ENCODE measurements at regions not wholly inside any gene's neighbourhood (a gene's known extent, or its start where the extent isn't known, plus 50 kb on each side); places are given as distances from the start of the nearest gene placed in this dataset.
"Not testable (repeated sequence)": the region's sequence is repeated elsewhere in the genome, so short reads cannot be mapped to it uniquely, and the experiment has no call there.

- Histone ChIP-seq H3K27ac (ENCODE audit: low read depth, low read length) (no peak overlapping the region), H3K36me3 (ENCODE audit: insufficient read depth, low read length) (no peaks in the 10 kb centered on the region), H3K9ac (ENCODE audit: low read length) (no peak overlapping the region), H3K27me3 (ENCODE audit: control insufficient read depth in 1 of 2, insufficient read depth in 2 of 2, low read length in 2 of 2) (no peaks in the 10 kb centered on the region), H3K4me3 (ENCODE audit: low read depth in 1 of 2, low read length in 2 of 2) (no peak overlapping the region), H3K9me3 (ENCODE audit: low read length) (no peaks in the 10 kb centered on the region), H3K4me1 (ENCODE audit: insufficient read depth, low read length) (peaks cover 46% of the 10 kb centered on the region)
Observed at GRCh38 chr20:1815502-1816085, 79.6 kb upstream of the SIRPA start.

- H3K4me1 ChIP-seq (ENCODE audit: insufficient read depth, low read length): peaks cover 46% of the 10 kb centered on the region
- H3K27me3 ChIP-seq (ENCODE audit: control insufficient read depth in 1 of 2, insufficient read depth in 2 of 2, low read length in 2 of 2); H3K9me3 ChIP-seq (ENCODE audit: low read length); H3K36me3 ChIP-seq (ENCODE audit: insufficient read depth, low read length); H3K27ac ChIP-seq (ENCODE audit: low read depth, low read length); H3K9ac ChIP-seq (ENCODE audit: low read length); H3K4me3 ChIP-seq (ENCODE audit: low read depth in 1 of 2, low read length in 2 of 2): not testable (repeated sequence)
Observed at GRCh38 chr20:1814861-1815260, 80.3 kb upstream of the SIRPA start.

GRCh38 chr20:1813674-1814635, 81.3 kb upstream of the SIRPA start:
- H3K27me3 ChIP-seq (ENCODE audit: control insufficient read depth in 1 of 2, insufficient read depth in 2 of 2, low read length in 2 of 2): no peaks in the 10 kb centered on the region
- H3K27ac ChIP-seq (ENCODE audit: low read depth, low read length): no peak overlapping the region
- no peaks in the 10 kb centered on the region for H3K36me3 ChIP-seq (ENCODE audit: insufficient read depth, low read length)
- H3K9me3 ChIP-seq (ENCODE audit: low read length): no peaks in the 10 kb centered on the region
- H3K4me1 ChIP-seq (ENCODE audit: insufficient read depth, low read length): peaks cover 46% of the 10 kb centered on the region
- H3K4me3 ChIP-seq (ENCODE audit: low read depth in 1 of 2, low read length in 2 of 2): no peak overlapping the region
- no peak overlapping the region for H3K9ac ChIP-seq (ENCODE audit: low read length)

- no peak overlapping the region for H3K27ac ChIP-seq (ENCODE audit: low read depth, low read length)
- H3K27me3 ChIP-seq (ENCODE audit: control insufficient read depth in 1 of 2, insufficient read depth in 2 of 2, low read length in 2 of 2): no peaks in the 10 kb centered on the region
- no peak overlapping the region for H3K4me3 ChIP-seq (ENCODE audit: low read depth in 1 of 2, low read length in 2 of 2)
- H3K9ac ChIP-seq (ENCODE audit: low read length): no peak overlapping the region
- peaks cover 46% of the 10 kb centered on the region for H3K4me1 ChIP-seq (ENCODE audit: insufficient read depth, low read length)
- no peaks in the 10 kb centered on the region for H3K36me3 ChIP-seq (ENCODE audit: insufficient read depth, low read length)
- H3K9me3 ChIP-seq (ENCODE audit: low read length): no peaks in the 10 kb centered on the region
Observed at GRCh38 chr20:1813101-1813529, 82.1 kb upstream of the SIRPA start.

- Histone ChIP-seq H3K4me1 (ENCODE audit: insufficient read depth, low read length) (peaks cover 37% of the 10 kb centered on the region), H3K9ac (ENCODE audit: low read length) (no peak overlapping the region), H3K4me3 (ENCODE audit: low read depth in 1 of 2, low read length in 2 of 2) (no peak overlapping the region)
Observed at GRCh38 chr20:1811621-1812498, 83.3 kb upstream of the SIRPA start.

GRCh38 chr20:1810926-1811620, 84.1 kb upstream of the SIRPA start:
- Histone ChIP-seq H3K27me3 (ENCODE audit: control insufficient read depth in 1 of 2, insufficient read depth in 2 of 2, low read length in 2 of 2) (no peaks in the 10 kb centered on the region), H3K36me3 (ENCODE audit: insufficient read depth, low read length) (no peaks in the 10 kb centered on the region), H3K4me1 (ENCODE audit: insufficient read depth, low read length) (peaks cover 29% of the 10 kb centered on the region), H3K9me3 (ENCODE audit: low read length) (no peaks in the 10 kb centered on the region), H3K27ac (ENCODE audit: low read depth, low read length) (no peak overlapping the region), H3K9ac (ENCODE audit: low read length) (no peak overlapping the region), H3K4me3 (ENCODE audit: low read depth in 1 of 2, low read length in 2 of 2) (no peak overlapping the region)

More at GRCh38 chr20:1811621-1812498, 83.3 kb upstream of the SIRPA start:
- no peaks in the 10 kb centered on the region for H3K36me3 ChIP-seq (ENCODE audit: insufficient read depth, low read length)
- H3K9me3 ChIP-seq (ENCODE audit: low read length): no peaks in the 10 kb centered on the region
- no peaks in the 10 kb centered on the region for H3K27me3 ChIP-seq (ENCODE audit: control insufficient read depth in 1 of 2, insufficient read depth in 2 of 2, low read length in 2 of 2)
- no peak overlapping the region for H3K27ac ChIP-seq (ENCODE audit: low read depth, low read length)

- no peaks in the 10 kb centered on the region for H3K27me3 ChIP-seq (ENCODE audit: control insufficient read depth in 1 of 2, insufficient read depth in 2 of 2, low read length in 2 of 2)
- no peak overlapping the region for H3K9ac ChIP-seq (ENCODE audit: low read length)
- no peaks in the 10 kb centered on the region for H3K9me3 ChIP-seq (ENCODE audit: low read length)
- H3K4me1 ChIP-seq (ENCODE audit: insufficient read depth, low read length): peaks cover 24% of the 10 kb centered on the region
- no peaks in the 10 kb centered on the region for H3K36me3 ChIP-seq (ENCODE audit: insufficient read depth, low read length)
- no peak overlapping the region for H3K27ac ChIP-seq (ENCODE audit: low read depth, low read length)
- no peak overlapping the region for H3K4me3 ChIP-seq (ENCODE audit: low read depth in 1 of 2, low read length in 2 of 2)
Observed at GRCh38 chr20:1810572-1810925, 84.7 kb upstream of the SIRPA start.

- Histone ChIP-seq H3K4me1 (ENCODE audit: insufficient read depth, low read length) (peaks cover 22% of the 10 kb centered on the region), H3K27ac (ENCODE audit: low read depth, low read length) (no peak overlapping the region), H3K9ac (ENCODE audit: low read length) (no peak overlapping the region)
Observed at GRCh38 chr20:1809611-1810510, 85.3 kb upstream of the SIRPA start.

GRCh38 chr20:1809131-1809572, 86.1 kb upstream of the SIRPA start:
- H3K4me3 ChIP-seq (ENCODE audit: low read depth in 1 of 2, low read length in 2 of 2): no peak overlapping the region
- no peak overlapping the region for H3K27ac ChIP-seq (ENCODE audit: low read depth, low read length)
- H3K27me3 ChIP-seq (ENCODE audit: control insufficient read depth in 1 of 2, insufficient read depth in 2 of 2, low read length in 2 of 2): no peaks in the 10 kb centered on the region
- no peaks in the 10 kb centered on the region for H3K36me3 ChIP-seq (ENCODE audit: insufficient read depth, low read length)
- H3K9ac ChIP-seq (ENCODE audit: low read length): no peak overlapping the region
- H3K4me1 ChIP-seq (ENCODE audit: insufficient read depth, low read length): peaks cover 22% of the 10 kb centered on the region
- no peaks in the 10 kb centered on the region for H3K9me3 ChIP-seq (ENCODE audit: low read length)

More at GRCh38 chr20:1809611-1810510, 85.3 kb upstream of the SIRPA start:
- no peaks in the 10 kb centered on the region for H3K36me3 ChIP-seq (ENCODE audit: insufficient read depth, low read length)
- H3K4me3 ChIP-seq (ENCODE audit: low read depth in 1 of 2, low read length in 2 of 2): no peak overlapping the region
- H3K27me3 ChIP-seq (ENCODE audit: control insufficient read depth in 1 of 2, insufficient read depth in 2 of 2, low read length in 2 of 2): no peaks in the 10 kb centered on the region
- no peaks in the 10 kb centered on the region for H3K9me3 ChIP-seq (ENCODE audit: low read length)

GRCh38 chr20:1808101-1808500, 87.1 kb upstream of the SIRPA start:
- Histone ChIP-seq H3K27me3 (ENCODE audit: control insufficient read depth in 1 of 2, insufficient read depth in 2 of 2, low read length in 2 of 2) (no peaks in the 10 kb centered on the region), H3K9ac (ENCODE audit: low read length) (no peak overlapping the region), H3K9me3 (ENCODE audit: low read length) (no peaks in the 10 kb centered on the region), H3K27ac (ENCODE audit: low read depth, low read length) (no peak overlapping the region), H3K4me3 (ENCODE audit: low read depth in 1 of 2, low read length in 2 of 2) (no peak overlapping the region), H3K4me1 (ENCODE audit: insufficient read depth, low read length) (peaks cover 15% of the 10 kb centered on the region), H3K36me3 (ENCODE audit: insufficient read depth, low read length) (no peaks in the 10 kb centered on the region)
